Activated T-helper 1 cell treated with anti-CD3 and anti-CD28 coated beads, Interleukin-2, amount 50 U/mL, for 16 hours (primary cell): ENCODE measurements at regions not wholly inside any gene's neighbourhood (a gene's known extent, or its start where the extent isn't known, plus 50 kb on each side); places are given as distances from the start of the nearest gene placed in this dataset.
"Not testable (repeated sequence)": the region's sequence is repeated elsewhere in the genome, so short reads cannot be mapped to it uniquely, and the experiment has no call there.

Experiments used
- DNase-seq, 2 donors: peaks; one replicate each; pipeline ENCODE4 v3.0.0-alpha.2; 2020; ENCODE audit warnings: low read depth in 1 of 2, low spot score in 1 of 2

- DNase-seq: no peak
These were observed 650.0 kb upstream of the STXBP6 start for GRCh38 chr14:25699981-25700380.

DNA sequence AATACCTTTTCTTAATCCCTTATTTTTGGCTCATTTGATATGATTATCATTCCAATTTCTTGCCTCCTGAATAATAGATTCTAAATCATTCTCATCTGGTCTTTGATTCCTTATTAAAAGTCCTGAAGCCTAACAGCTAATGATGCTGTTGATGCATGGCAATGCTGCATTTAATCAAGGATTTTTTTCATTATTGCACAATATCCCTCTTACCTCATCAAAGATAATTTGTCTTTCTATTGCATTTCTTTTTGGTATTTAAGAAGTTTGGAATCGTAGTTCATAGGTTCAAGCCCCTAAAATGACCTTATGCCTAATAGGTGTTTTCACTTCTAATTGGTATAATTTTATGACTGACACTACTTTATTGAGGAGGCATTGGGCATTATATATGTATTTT, 648.2 kb upstream of the STXBP6 start:
- DNase-seq: no peak

DNA sequence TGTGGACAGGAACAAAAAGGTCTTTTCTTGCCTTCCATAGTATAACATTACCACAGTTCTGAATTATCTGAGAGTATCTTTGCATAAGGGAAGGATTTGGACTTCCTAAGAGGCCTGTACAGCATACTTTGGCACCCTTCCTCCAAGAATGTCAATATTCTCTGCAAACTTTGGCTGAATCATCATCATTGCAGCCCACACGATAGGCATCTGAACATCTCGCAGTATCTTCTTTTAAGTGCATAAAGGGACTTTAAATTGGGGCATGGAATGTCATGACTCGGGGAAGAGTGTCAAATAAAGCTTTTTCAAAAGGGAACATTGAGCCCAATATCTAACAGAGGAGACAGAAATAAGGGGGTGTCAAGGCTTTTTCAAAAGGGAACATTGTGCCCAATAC, 646.2 kb upstream of the STXBP6 start:
- DNase-seq: no peak

GRCh38 chr14:25685004-25685403, 635.1 kb upstream of the STXBP6 start:
- DNase-seq: no peak

- no peak for DNase-seq
These were observed 631.0 kb upstream of the STXBP6 start for GRCh38 chr14:25680934-25681333.

GRCh38 chr14:25680511-25680910, 630.6 kb upstream of the STXBP6 start:
- not testable (repeated sequence) for DNase-seq

DNA sequence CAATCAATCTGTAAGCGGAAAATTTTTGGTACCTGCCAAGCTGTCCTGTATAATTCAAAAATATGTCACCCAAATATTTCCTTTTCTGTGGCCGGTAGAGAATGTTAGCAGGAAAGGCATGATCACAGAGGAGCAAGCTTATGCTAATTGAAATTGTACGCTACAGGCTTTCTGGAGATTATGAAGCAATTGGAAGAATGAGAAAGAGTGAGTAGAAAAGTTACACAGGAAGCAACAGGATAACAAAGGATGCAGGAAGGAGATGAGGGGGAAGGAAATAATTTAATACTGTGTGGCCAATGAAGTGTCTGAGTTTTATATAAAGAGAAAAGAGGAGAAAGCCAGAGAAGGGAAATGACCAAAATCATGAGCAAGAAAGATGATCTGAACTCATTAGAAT, 627.2 kb upstream of the STXBP6 start:
- no peak for DNase-seq

- DNase-seq: no peak
These were observed 617.4 kb upstream of the STXBP6 start for GRCh38 chr14:25667387-25667786.

DNA sequence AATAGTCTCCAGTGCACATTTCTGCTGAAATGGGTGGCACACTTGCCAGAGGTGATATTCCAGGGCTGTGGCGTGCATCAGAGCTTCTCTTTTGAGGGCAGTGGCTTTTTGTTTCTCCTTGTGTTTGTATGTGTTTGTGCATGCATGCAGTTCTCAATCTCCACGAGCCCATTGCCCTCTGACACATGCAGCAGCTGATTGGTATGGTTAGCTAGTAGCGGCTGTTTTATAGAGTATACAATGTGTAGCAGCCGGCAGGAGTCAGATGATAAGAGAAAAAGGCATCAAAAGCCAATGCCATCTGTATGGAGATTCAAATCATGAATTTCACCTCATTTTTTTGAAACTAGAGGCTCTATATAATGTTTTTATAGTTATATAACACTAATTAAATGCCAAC, 616.9 kb upstream of the STXBP6 start:
- no peak for DNase-seq

- no peak for DNase-seq
These were observed 609.0 kb upstream of the STXBP6 start for GRCh38 chr14:25658988-25659387.

DNA sequence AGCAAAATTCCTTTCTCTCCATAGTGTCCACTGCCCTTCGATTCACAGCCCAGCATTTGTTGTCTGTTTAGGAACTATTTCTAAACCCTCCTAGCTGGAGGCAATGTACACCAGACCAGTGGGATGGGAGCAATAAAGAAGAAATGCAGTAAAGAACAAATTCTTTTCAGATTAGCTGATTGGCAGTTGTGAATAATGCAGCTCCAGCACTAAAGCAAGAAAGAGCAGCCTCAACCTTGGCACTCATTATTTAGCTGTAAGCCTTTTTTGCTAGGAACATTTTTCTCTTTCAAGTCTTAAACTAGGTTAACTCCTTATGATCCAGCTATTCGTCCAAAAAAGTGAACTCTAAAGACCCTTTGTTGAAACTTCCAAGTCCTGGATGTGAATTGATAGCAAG, 580.5 kb upstream of the STXBP6 start:
- no peak for DNase-seq

- DNase-seq: no peak
These were observed 579.0 kb upstream of the STXBP6 start for GRCh38 chr14:25628978-25629377.

GRCh38 chr14:25628390-25628789, 578.4 kb upstream of the STXBP6 start:
- DNase-seq: no peak

DNA sequence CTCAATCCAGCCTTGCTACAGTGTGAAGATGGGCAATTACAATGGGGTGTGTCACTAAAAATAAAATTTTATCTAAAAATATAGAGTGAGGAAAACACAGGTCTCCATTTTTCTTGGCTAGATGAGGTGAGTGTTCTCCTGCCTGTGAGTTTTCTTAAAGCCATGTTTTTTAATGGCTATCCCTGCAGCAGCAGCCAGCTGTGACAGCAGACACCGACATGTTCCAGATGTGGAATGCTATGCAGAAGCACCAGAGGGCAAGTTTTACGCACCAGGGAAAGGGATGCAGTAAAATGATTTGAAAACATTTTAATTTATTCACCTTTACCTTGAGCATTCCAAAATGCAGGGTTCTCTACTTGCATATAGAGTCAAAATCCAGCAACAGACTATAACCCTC, 577.0 kb upstream of the STXBP6 start:
- no peak for DNase-seq

GRCh38 chr14:25622763-25623162, 572.8 kb upstream of the STXBP6 start:
- no peak for DNase-seq

DNA sequence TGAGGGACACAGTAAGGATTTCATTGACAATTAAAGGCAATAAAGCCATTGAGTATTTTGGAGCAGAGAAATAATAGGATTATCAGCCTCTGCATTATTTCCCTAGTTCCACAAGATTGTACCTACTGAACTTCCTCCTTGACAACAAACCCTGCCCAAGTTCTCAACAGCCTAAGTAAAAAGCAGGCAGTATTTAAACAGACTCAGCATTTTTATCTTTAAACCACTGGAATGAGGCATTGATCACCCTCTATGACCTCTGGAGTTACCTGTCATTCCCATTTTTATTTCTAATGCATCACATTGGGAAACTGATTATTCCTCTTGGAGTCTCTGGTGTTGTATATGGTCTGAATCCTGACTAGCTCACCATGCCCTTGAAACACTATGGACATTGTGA, 570.6 kb upstream of the STXBP6 start:
- no peak for DNase-seq

- DNase-seq: no peak
These were observed 565.2 kb upstream of the STXBP6 start for GRCh38 chr14:25615174-25615573.

GRCh38 chr14:25607192-25607591, 557.2 kb upstream of the STXBP6 start:
- DNase-seq: no peak

GRCh38 chr14:25602106-25602505, 552.2 kb upstream of the STXBP6 start:
- DNase-seq: no peak

DNA sequence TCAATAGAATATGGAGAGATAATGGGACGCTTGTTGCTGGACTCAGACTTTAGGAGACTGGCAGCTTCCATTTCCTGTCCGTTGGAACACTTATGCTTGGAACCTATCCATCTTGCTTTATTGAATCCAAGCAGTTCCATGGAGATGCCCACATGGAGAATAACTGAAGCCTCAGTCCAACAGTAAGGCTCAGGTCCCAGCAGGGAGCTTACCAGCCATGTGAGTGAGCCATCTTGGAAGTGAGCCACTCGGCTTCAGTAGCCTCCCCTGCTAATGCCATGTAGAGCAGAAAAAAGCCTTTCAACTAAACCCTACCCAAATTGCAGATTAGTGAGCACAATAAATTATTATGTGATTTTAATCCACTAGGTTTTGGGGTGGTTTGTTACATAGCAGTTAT, 538.8 kb upstream of the STXBP6 start:
- DNase-seq: no peak

GRCh38 chr14:25574628-25575325, 524.8 kb upstream of the STXBP6 start:
- DNase-seq: no peak

DNA sequence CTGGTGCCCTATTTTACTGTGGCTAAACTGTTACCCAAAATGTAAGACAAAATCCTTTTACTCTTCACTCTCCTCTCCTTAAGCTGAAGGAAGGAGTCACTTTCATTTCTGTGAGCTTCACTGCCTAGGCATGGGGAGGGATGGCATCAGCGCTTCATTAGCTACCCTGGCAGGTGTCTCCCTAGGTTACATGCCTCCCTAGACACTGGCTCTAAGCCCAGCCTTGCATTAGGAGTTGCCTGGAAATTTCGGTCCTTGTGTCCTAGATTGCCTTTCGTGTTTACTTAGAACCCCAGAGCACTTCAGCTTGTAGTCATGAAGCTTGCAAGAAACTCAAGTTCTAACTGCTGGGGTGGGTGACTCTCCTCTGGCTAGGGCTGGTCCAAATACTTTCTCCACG, 520.5 kb upstream of the STXBP6 start:
- DNase-seq: no peak

DNA sequence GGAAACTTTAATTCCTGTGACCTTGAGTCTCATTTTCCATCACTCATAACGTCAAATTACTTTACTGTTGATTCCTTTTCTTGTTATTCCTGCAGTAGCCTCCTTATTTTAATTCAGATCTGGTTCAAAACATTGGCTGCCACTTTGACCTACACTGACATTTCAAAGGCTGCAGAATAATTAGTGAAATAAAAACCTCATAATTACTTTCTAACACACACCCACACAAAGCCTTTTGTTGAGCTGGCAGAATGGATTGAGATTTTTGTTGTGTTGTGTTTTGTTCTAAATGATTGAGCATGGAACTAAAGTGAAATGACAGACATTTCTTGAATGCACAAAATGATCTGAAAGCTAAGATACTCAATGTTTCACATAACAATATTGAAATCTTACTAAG, 507.5 kb upstream of the STXBP6 start:
- DNase-seq: no peak

DNA sequence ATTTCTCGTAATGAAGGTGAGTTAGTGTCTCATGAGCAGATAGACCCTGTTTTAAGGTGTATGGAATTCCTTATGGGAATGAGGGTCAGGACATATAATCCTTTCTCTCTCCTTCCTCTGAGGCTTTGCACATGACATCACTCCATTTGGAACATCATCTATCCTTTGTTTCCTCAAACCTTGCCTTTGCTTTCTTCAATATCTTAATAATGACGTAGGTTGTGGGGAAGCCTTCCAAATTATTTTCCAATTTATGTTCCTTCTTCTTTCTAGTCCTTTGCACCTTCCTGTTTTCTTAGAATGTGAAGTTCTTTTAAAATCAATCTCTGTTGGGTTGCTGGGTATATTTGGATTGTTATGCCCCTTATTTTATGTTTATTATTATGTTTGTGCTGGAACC, 502.9 kb upstream of the STXBP6 start:
- no peak for DNase-seq
